DND-41 (cell line): ENCODE measurements at regions not wholly inside any gene's neighbourhood (a gene's known extent, or its start where the extent isn't known, plus 50 kb on each side); places are given as distances from the start of the nearest gene placed in this dataset.

Source experiments
- ATAC-seq: fragments of 200-7000 bp; cut with Tn5 transposase; 3 replicates; pipeline ENCODE4 v1.9.1; 2021; ENCODE audit warnings: low read depth; ENCODE audit not compliant: insufficient read depth
- DNase-seq: peaks from one replicate; pipeline ENCODE4 v3.0.0-alpha.2; 2020
- H2AFZ ChIP-seq: 2 replicates; pipeline ENCODE4 v1.6.0; 2012; ENCODE audit warnings: low read depth, low read length
- H3K27ac ChIP-seq: 2 replicates; pipeline ENCODE4 v1.5.1; 2012; ENCODE audit warnings: low read length, inconsistent platforms
- H3K27me3 ChIP-seq: fragments of 200-600 bp; sonication (generic); 2 replicates; pipeline ENCODE4 v1.6.0; 2012; ENCODE audit warnings: low read length, mild to moderate bottlenecking, inconsistent platforms; ENCODE audit not compliant: insufficient read depth, poor library complexity
- H3K36me3 ChIP-seq: 2 replicates; pipeline ENCODE4 v1.5.1; 2012; ENCODE audit warnings: low read length, inconsistent platforms; ENCODE audit not compliant: insufficient read depth
- H3K4me1 ChIP-seq: 2 replicates; pipeline ENCODE4 v1.5.1; 2012; ENCODE audit warnings: mild to moderate bottlenecking, low read length; ENCODE audit not compliant: insufficient read depth
- H3K4me2 ChIP-seq: 2 replicates; pipeline ENCODE4 v1.6.0; 2012; ENCODE audit warnings: mild to moderate bottlenecking, moderate library complexity, low read length, inconsistent platforms; ENCODE audit not compliant: insufficient read depth
- H3K4me3 ChIP-seq, 2 experiments: fragments of 200-600 bp in 1 of 2; shearing (Covaris generic) in 1 of 2; 2 replicates each; pipeline ENCODE4 v1.5.1; 2012 to 2016; ENCODE audit warnings: inconsistent platforms in 2 of 2, low read length in 2 of 2, mild to moderate bottlenecking in 2 of 2, low read depth in 1 of 2, moderate library complexity in 1 of 2
- H3K79me2 ChIP-seq: 2 replicates; pipeline ENCODE4 v1.6.0; 2012; ENCODE audit warnings: low read length, inconsistent platforms; ENCODE audit not compliant: insufficient read depth
- H3K9ac ChIP-seq: 2 replicates; pipeline ENCODE4 v1.6.0; 2012; ENCODE audit warnings: low read depth, mild to moderate bottlenecking, inconsistent platforms, low read length, moderate library complexity
- H3K9me3 ChIP-seq: 2 replicates; pipeline ENCODE4 v1.5.1; 2012; ENCODE audit warnings: low read length, moderate library complexity, mild to moderate bottlenecking, inconsistent platforms; ENCODE audit not compliant: insufficient read depth, severe bottlenecking
- H4K20me1 ChIP-seq: 2 replicates; pipeline ENCODE4 v1.6.0; 2012; ENCODE audit warnings: low read length; ENCODE audit not compliant: insufficient read depth
- EZH2 ChIP-seq: IDR thresholded peaks from 3 replicates; pipeline ENCODE4 v1.6.1; 2012; ENCODE audit warnings: borderline replicate concordance, low read depth, mild to moderate bottlenecking, moderate library complexity, low read length, inconsistent platforms; ENCODE audit not compliant: severe bottlenecking
- TF ChIP-seq, protein P1 (sequence below): IDR thresholded peaks from 2 replicates; pipeline ENCODE4 v1.5.1; 2012; ENCODE audit warnings: borderline replicate concordance, low read length, moderate library complexity, mild to moderate bottlenecking; ENCODE audit not compliant: poor library complexity, severe bottlenecking; ENCODE audit errors: extremely low read depth

DNA sequence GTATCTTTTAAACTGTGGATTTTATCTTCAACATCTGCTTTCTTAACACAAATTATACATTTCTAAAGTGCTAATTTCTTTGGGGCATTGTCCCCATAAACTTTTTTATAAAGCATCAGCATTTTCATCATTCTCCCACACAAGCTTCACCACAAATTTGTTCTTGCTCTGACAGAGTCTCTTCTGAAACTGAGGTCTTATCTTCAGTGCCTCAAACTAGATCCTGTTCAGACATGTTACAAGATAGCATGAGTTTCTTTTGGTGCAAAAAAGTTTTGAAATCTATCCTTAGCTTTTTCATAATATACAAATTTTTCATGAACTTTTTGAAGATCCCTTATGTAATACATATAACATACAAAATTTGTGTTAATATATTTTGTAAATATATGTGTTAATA, 346.6 kb downstream of the IPMK start:
- Histone ChIP-seq H3K27ac (no peak overlapping the region), H4K20me1 (no peaks in the 10 kb centered on the region), H2AFZ (no peak overlapping the region), H3K9ac (no peak overlapping the region), H3K4me1 (no peaks in the 10 kb centered on the region), H3K4me2 (no peak overlapping the region), H3K36me3 (no peaks in the 10 kb centered on the region), H3K27me3 (no peaks in the 10 kb centered on the region), H3K4me3 (no peak overlapping the region), H3K79me2 (no peaks in the 10 kb centered on the region), H3K9me3 (no peaks in the 10 kb centered on the region)
- ATAC-seq (no peak), DNase-seq (no peak)
- TF ChIP-seq EZH2, result no peak
- TF ChIP-seq, protein P1, sequence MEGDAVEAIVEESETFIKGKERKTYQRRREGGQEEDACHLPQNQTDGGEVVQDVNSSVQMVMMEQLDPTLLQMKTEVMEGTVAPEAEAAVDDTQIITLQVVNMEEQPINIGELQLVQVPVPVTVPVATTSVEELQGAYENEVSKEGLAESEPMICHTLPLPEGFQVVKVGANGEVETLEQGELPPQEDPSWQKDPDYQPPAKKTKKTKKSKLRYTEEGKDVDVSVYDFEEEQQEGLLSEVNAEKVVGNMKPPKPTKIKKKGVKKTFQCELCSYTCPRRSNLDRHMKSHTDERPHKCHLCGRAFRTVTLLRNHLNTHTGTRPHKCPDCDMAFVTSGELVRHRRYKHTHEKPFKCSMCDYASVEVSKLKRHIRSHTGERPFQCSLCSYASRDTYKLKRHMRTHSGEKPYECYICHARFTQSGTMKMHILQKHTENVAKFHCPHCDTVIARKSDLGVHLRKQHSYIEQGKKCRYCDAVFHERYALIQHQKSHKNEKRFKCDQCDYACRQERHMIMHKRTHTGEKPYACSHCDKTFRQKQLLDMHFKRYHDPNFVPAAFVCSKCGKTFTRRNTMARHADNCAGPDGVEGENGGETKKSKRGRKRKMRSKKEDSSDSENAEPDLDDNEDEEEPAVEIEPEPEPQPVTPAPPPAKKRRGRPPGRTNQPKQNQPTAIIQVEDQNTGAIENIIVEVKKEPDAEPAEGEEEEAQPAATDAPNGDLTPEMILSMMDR, result no peak

DNA sequence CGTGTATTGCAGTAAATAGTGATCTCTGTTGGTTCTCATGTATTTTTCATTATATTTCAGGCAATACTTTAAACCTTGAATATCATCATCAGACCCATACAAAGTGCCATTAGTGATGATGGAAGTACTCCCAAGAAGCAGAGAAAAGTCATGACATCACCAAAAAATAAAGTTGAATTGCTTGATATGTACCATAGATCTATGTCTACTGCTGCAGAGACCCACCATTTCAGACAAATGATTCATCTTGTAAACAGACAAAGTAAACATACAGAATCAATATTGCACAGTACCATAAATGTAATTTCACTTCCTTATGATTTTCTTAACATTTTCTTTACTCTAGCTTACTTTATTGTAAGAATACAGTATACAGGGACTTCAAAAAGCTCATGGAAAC, 347.8 kb downstream of the IPMK start:
- no peak overlapping the region for H2AFZ ChIP-seq
- ATAC-seq (no peak), DNase-seq (no peak)
- H3K4me1 ChIP-seq, result no peaks in the 10 kb centered on the region
- H4K20me1 ChIP-seq, result no peaks in the 10 kb centered on the region
- H3K36me3 ChIP-seq, result no peaks in the 10 kb centered on the region
- no peaks in the 10 kb centered on the region for H3K9me3 ChIP-seq
- no peak overlapping the region for H3K4me2 ChIP-seq
- H3K4me3 ChIP-seq, result no peak overlapping the region
- H3K27ac ChIP-seq, result no peak overlapping the region
- H3K27me3 ChIP-seq, result no peaks in the 10 kb centered on the region
- no peaks in the 10 kb centered on the region for H3K79me2 ChIP-seq
- no peak overlapping the region for H3K9ac ChIP-seq
- TF ChIP-seq, protein P1, result no peak
- TF ChIP-seq EZH2, result no peak

DNA sequence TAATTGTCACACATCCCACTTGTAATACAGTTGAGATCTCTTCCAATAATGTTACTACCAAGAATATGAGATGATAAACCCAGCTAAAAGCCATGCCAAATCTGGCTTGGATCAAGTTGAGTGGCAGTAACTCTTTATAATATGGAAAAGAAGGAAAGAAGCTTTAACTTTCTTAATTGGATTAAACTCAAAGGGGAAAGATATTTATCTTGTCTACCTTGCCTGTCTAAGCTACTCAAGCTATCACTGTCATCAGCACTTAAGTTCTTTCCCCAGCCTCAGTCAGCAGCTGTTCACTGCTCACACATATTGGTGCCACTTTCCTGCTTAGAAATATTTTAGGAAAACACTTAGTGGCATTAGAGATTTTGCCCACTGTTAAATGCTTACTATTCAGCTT, 350.7 kb downstream of the IPMK start:
- H3K27ac ChIP-seq, result no peak overlapping the region
- no peaks in the 10 kb centered on the region for H3K27me3 ChIP-seq
- H3K36me3 ChIP-seq, result no peaks in the 10 kb centered on the region
- H2AFZ ChIP-seq, result no peak overlapping the region
- DNase-seq, result no peak
- H3K4me3 ChIP-seq, result no peak overlapping the region
- no peak for TF ChIP-seq EZH2
- TF ChIP-seq, protein P1, result no peak
- no peak overlapping the region for H3K9ac ChIP-seq
- no peaks in the 10 kb centered on the region for H4K20me1 ChIP-seq
- no peaks in the 10 kb centered on the region for H3K9me3 ChIP-seq
- H3K79me2 ChIP-seq, result no peaks in the 10 kb centered on the region
- H3K4me2 ChIP-seq, result no peak overlapping the region
- no peak for ATAC-seq
- no peaks in the 10 kb centered on the region for H3K4me1 ChIP-seq

DNA sequence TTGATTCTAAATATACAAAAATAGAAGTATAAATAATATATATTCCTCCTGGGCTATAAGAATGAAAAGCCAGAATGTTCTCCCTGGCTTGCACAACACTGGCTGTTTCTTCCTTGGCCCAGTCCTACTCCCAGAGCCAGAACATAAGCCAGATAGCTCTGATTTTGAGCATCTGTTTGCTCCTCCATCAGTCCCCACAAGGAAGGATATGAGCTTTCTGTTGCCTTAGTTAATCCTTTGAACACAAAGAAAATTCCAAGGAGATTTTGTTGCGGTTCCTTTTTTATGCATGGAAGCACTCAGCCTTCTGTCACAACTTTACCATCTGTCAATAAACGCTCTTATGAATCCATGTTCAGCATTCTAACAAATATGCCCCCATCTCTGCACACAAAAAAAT, 361.8 kb downstream of the IPMK start:
- H3K4me1 ChIP-seq, result no peaks in the 10 kb centered on the region
- no peak overlapping the region for H3K4me2 ChIP-seq
- H3K9ac ChIP-seq, result no peak overlapping the region
- DNase-seq, result no peak
- H4K20me1 ChIP-seq, result no peaks in the 10 kb centered on the region
- H3K79me2 ChIP-seq, result no peaks in the 10 kb centered on the region
- no peaks in the 10 kb centered on the region for H3K9me3 ChIP-seq
- no peaks in the 10 kb centered on the region for H3K36me3 ChIP-seq
- no peak overlapping the region for H3K27ac ChIP-seq
- TF ChIP-seq, protein P1, result no peak
- TF ChIP-seq EZH2, result no peak
- no peaks in the 10 kb centered on the region for H3K27me3 ChIP-seq
- no peak overlapping the region for H2AFZ ChIP-seq
- H3K4me3 ChIP-seq, result no peak overlapping the region
- no peak for ATAC-seq
